C4-2B (cell line): ENCODE measurements at regions not wholly inside any gene's neighbourhood (a gene's known extent, or its start where the extent isn't known, plus 50 kb on each side); places are given as distances from the start of the nearest gene placed in this dataset.

Source experiments
- H3K27ac ChIP-seq: fragments of 450-650 bp; 2 replicates; pipeline ENCODE4 v1.5.1; 2017
- ZFX ChIP-seq: fragments of 450-650 bp; IDR thresholded peaks from 2 replicates; pipeline ENCODE4 v1.6.1; 2017
- TF ChIP-seq, protein P1 (sequence below): fragments of 450-650 bp; conservative IDR thresholded peaks from 2 replicates; pipeline ENCODE4 v1.5.1; 2017; ENCODE audit warnings: mild to moderate bottlenecking

DNA sequence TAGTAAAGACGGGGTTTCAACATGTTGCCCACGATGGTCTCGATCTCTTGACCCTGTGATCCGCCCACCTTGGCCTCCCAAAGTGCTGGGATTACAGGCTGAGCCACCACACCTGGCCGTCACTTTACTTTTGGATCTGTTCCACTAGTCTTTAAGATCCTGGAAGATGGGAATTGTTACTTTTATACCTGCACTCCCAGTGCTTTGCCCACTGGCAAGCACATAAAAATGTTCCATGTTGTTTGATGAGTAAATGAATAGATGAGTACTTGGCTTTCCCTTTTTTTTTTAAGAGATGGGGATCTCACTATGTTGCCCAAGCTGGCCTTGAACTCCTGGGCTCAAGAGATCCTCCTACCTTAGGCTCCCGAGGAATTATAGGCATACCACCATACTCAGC is 84.8 kb upstream of the SASH1 start:
- no peak for TF ChIP-seq ZFX
- TF ChIP-seq, protein P1, sequence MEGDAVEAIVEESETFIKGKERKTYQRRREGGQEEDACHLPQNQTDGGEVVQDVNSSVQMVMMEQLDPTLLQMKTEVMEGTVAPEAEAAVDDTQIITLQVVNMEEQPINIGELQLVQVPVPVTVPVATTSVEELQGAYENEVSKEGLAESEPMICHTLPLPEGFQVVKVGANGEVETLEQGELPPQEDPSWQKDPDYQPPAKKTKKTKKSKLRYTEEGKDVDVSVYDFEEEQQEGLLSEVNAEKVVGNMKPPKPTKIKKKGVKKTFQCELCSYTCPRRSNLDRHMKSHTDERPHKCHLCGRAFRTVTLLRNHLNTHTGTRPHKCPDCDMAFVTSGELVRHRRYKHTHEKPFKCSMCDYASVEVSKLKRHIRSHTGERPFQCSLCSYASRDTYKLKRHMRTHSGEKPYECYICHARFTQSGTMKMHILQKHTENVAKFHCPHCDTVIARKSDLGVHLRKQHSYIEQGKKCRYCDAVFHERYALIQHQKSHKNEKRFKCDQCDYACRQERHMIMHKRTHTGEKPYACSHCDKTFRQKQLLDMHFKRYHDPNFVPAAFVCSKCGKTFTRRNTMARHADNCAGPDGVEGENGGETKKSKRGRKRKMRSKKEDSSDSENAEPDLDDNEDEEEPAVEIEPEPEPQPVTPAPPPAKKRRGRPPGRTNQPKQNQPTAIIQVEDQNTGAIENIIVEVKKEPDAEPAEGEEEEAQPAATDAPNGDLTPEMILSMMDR: no peak
- H3K27ac ChIP-seq: peak overlapping the region; percentile 78

DNA sequence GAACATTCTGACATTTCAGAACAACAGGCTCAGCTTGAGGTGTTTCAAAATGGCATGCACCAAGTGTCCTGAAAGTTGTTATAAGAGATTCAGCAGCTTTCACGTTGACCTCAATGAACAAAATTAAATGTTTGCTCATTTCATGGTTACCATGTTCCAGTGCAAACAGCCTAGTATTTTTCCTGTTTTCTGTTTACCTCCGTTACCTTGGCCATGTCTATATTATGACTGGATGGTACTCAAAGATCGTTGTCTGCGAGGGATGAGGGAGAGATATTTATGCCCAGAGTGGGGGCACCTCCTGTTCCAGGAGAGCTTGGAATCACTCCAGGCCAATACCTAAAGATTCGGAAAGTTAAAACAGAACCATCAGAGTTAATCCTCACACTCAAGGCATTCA is 83.8 kb upstream of the SASH1 start:
- no peak for TF ChIP-seq ZFX
- TF ChIP-seq, protein P1: no peak
- peak overlapping the region; percentile 78 for H3K27ac ChIP-seq

DNA sequence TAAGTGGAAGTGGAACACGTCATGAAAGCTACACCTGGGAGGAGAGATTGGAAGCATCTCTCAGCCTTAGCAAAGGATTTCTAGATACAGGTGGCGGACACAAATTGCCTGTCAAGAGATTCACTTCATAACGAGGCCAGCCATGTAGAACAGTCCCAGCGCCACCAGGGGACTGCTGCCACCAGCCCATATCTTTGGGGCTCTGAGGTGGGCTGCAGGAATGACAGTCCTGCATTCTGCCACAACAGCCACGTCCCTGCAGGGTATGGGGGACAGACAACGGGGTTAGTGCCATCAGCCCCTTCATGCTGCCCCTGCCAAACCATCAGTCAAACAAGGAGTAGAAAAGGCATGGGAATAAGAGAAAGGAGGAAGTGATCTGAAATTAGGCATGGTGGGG is 81.2 kb upstream of the SASH1 start:
- no peak for TF ChIP-seq ZFX
- TF ChIP-seq, protein P1: no peak
- no peak overlapping the region for H3K27ac ChIP-seq

DNA sequence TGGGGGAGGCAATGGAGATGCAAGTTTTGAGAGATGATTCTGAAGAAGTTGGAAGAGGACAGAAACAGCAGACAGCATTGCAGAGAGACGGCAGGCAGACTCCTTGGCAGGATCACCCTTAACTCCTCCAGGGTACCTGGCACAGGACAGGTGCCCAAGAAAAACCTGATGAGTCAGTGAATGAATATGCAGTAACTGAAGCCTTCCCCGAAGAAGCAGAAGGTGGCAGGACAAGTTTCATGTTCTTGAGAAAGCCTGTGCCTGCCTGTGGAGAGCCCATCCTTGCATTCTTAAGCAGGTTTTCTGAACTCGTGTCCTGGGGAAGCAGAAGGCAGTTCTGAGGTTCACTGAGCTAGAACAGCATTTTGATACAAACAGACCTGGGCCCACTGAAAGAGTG is 79.6 kb upstream of the SASH1 start:
- no peak for TF ChIP-seq ZFX
- TF ChIP-seq, protein P1: 0 out of 2 replicates have a peak, but pooled peaks have one; percentile 9
- peak overlapping the region; percentile 64 for H3K27ac ChIP-seq

DNA sequence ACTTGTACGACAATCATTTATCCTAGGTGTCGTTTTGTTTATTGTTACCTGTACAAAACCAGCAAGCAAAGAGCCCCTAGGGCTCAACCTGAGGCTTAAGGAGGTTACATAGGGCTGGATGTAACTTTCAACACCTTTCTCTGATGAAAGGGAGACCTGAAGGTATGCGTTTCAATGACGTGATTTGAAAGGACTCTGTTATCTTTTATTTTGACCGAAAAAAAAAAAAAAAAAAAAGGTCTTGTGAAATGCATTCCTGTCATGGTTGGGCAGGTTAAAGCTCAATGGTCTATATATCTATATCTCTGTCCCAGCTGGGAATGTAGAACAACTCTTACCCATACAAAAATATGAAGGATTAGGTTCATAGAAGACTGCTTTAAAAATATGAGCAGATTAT is 78.7 kb upstream of the SASH1 start:
- no peak overlapping the region for H3K27ac ChIP-seq
- TF ChIP-seq, protein P1: no peak
- no peak for TF ChIP-seq ZFX

DNA sequence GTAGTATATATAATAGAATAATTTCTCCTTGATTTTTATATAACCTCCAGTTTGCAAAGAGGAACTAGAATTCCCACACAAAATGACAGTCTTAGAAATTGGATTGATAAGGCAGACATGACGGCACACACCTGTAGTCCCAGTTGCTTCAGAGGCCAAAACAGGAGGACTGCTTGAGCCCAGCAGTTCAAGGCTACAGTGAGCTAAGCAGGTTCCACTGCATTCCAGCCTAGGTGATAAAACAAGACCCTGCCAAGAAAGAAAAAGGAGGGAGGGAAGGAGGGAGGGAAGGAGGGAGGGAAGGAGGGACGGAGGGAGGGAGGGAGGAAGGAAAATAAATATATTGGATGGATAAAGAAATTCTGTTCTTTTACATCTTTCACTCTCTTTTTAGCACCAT is 77.6 kb upstream of the SASH1 start:
- H3K27ac ChIP-seq: no peak overlapping the region
- no peak for TF ChIP-seq ZFX
- TF ChIP-seq, protein P1: no peak

DNA sequence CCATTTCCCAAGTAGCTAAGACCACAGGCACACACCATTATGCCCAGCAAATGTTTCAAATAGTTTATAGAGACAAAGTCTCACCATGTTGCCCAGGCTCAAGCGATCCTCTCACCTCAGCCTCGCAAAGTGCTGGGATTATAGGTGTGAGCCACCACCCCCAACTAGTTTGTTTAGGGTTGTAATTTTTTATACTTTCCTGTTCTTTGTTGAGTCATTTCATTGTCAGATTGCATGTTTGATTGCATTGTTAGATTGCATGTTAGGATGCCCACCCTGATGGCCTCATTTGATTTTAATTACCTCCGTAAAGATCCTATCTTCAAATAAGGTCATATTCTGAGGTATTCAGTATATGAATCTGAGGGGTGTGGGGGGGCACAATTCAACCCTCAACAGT is 73.3 kb upstream of the SASH1 start:
- TF ChIP-seq ZFX: no peak
- TF ChIP-seq, protein P1: no peak
- H3K27ac ChIP-seq: no peak overlapping the region
